Endodermal cell (in vitro differentiated cells): ENCODE measurements at regions not wholly inside any gene's neighbourhood (a gene's known extent, or its start where the extent isn't known, plus 50 kb on each side); places are given as distances from the start of the nearest gene placed in this dataset.

Source experiments
- DNase-seq: peaks from one replicate; pipeline ENCODE4 v3.0.0-alpha.2; 2017
- H3K27ac ChIP-seq: 2 replicates; pipeline ENCODE4 v1.5.1; 2013; ENCODE audit warnings: mild to moderate bottlenecking, low read depth, low read length, moderate library complexity
- H3K27me3 ChIP-seq: 2 replicates; pipeline ENCODE4 v1.6.1; 2013; ENCODE audit warnings: mild to moderate bottlenecking, low read length, moderate library complexity; ENCODE audit not compliant: insufficient read depth, control insufficient read depth, poor library complexity, severe bottlenecking
- H3K36me3 ChIP-seq: 2 replicates; pipeline ENCODE4 v1.7.0; 2013; ENCODE audit warnings: mild to moderate bottlenecking, low read length, moderate library complexity; ENCODE audit not compliant: control insufficient read depth, insufficient read depth
- H3K4me1 ChIP-seq: one replicate; pipeline ENCODE4 v1.7.0; 2013; ENCODE audit warnings: low read length; ENCODE audit not compliant: control insufficient read depth, insufficient read depth
- H3K4me3 ChIP-seq: 2 replicates; pipeline ENCODE4 v1.5.1; 2013; ENCODE audit warnings: mild to moderate bottlenecking, low read length, moderate library complexity
- H3K9ac ChIP-seq: 2 replicates; pipeline ENCODE4 v1.6.1; 2013; ENCODE audit warnings: mild to moderate bottlenecking, low read length, moderate library complexity; ENCODE audit not compliant: poor library complexity, severe bottlenecking; ENCODE audit errors: extremely low read depth
- H3K9me3 ChIP-seq: 2 replicates; pipeline ENCODE4 v1.6.1; 2013; ENCODE audit warnings: mild to moderate bottlenecking, low read length, moderate library complexity; ENCODE audit not compliant: control insufficient read depth
- H3K27ac Mint-ChIP-seq: 2 replicates; pipeline ENCODE4 v1.8.0; 2020; ENCODE audit warnings: mixed read lengths
- H3K27me3 Mint-ChIP-seq: 2 replicates; pipeline ENCODE4 v1.8.0; 2021; ENCODE audit warnings: mild to moderate bottlenecking, mixed read lengths; ENCODE audit not compliant: insufficient read depth
- H3K36me3 Mint-ChIP-seq: 2 replicates; pipeline ENCODE4 v1.8.0; 2020; ENCODE audit warnings: low read depth, mixed read lengths
- H3K4me1 Mint-ChIP-seq: 2 replicates; pipeline ENCODE4 v1.8.0; 2020; ENCODE audit warnings: mixed read lengths
- H3K4me3 Mint-ChIP-seq: 2 replicates; pipeline ENCODE4 v1.8.0; 2020; ENCODE audit warnings: mild to moderate bottlenecking, moderate library complexity, mixed read lengths
- H3K9me3 Mint-ChIP-seq: 2 replicates; pipeline ENCODE4 v1.8.0; 2020; ENCODE audit warnings: mild to moderate bottlenecking, mixed read lengths
- WGBS, 2 experiments: methylation state at CpG; one replicate each; pipeline versions ENCODE4 v1.1.5 to v1.1.7; 2013; ENCODE audit warnings: missing lambda C conversion rate in 2 of 2, mixed read lengths in 1 of 2; ENCODE audit not compliant: insufficient coverage in 1 of 2, insufficient read length in 1 of 2; 5-methylcytosine and 5-hydroxymethylcytosine counted together
- TF ChIP-seq, protein P1 (sequence below): fragments of 200-600 bp; sonication (generic); conservative IDR thresholded peaks from 2 replicates; pipeline ENCODE4 v1.5.0; 2021; ENCODE audit warnings: antibody characterized with exemption, mild to moderate bottlenecking

DNA sequence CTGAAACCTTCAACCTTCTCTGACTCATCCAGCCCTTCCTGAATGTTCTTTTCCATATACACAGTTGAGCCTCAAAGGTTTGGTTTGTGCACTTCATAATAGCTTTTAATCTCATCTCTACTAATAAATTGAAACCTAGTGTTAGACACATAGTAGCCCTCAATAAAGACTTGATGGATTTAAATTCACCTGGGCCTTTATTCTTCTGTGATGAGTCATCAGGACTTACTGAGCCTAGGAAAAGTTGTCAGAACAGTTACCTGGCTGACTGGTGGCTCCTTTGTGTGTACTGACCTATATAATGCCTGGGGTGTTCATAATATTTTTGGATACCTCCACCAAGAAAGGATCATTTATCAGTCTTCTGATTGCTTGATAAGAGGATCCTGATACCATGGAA, 86.4 kb upstream of the NTF3 start:
- Histone ChIP-seq H3K4me3 (no peak overlapping the region), H3K9ac (no peak overlapping the region), H3K27me3 (no peaks in the 10 kb centered on the region), H3K4me1 (peaks cover 13% of the 10 kb centered on the region), H3K9me3 (no peaks in the 10 kb centered on the region), H3K36me3 (no peaks in the 10 kb centered on the region), H3K27ac (no peak overlapping the region)
- DNase-seq = no peak
- no peak overlapping the region for H3K4me3 Mint-ChIP-seq
- H3K27ac Mint-ChIP-seq = no peak overlapping the region
- peaks cover 2% of the 10 kb centered on the region for H3K9me3 Mint-ChIP-seq
- no peaks in the 10 kb centered on the region for H3K27me3 Mint-ChIP-seq
- H3K4me1 Mint-ChIP-seq = peaks cover 22% of the 10 kb centered on the region
- no peaks in the 10 kb centered on the region for H3K36me3 Mint-ChIP-seq
- TF ChIP-seq, protein P1, sequence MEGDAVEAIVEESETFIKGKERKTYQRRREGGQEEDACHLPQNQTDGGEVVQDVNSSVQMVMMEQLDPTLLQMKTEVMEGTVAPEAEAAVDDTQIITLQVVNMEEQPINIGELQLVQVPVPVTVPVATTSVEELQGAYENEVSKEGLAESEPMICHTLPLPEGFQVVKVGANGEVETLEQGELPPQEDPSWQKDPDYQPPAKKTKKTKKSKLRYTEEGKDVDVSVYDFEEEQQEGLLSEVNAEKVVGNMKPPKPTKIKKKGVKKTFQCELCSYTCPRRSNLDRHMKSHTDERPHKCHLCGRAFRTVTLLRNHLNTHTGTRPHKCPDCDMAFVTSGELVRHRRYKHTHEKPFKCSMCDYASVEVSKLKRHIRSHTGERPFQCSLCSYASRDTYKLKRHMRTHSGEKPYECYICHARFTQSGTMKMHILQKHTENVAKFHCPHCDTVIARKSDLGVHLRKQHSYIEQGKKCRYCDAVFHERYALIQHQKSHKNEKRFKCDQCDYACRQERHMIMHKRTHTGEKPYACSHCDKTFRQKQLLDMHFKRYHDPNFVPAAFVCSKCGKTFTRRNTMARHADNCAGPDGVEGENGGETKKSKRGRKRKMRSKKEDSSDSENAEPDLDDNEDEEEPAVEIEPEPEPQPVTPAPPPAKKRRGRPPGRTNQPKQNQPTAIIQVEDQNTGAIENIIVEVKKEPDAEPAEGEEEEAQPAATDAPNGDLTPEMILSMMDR = no peak

DNA sequence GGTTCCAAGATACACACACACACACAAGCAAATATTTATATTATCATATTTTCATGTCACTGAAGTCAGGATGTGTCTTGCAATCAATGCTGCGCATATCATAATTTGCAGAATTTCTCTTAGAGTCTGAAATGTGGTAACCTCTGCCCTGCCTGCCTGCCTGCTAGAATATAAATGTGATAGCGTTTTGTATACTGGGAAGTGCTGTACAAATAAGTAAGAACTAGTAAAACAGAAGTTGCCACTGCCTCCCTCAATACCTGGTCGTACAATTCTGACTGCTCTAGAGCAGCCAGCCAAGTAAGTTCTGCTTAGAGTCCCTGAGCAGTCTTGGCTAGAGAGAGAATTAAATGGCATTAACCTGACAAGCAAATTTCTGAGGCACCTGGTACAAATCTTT, 83.9 kb upstream of the NTF3 start:
- Histone ChIP-seq H3K36me3 (no peaks in the 10 kb centered on the region), H3K4me1 (peaks cover 13% of the 10 kb centered on the region), H3K9ac (no peak overlapping the region), H3K9me3 (peaks cover 10% of the 10 kb centered on the region), H3K27me3 (no peaks in the 10 kb centered on the region), H3K27ac (no peak overlapping the region), H3K4me3 (no peak overlapping the region)
- Mint-ChIP-seq H3K4me1 (peaks cover 22% of the 10 kb centered on the region), H3K4me3 (no peak overlapping the region), H3K36me3 (no peaks in the 10 kb centered on the region), H3K27ac (peak overlapping the region; percentile 36), H3K27me3 (no peaks in the 10 kb centered on the region), H3K9me3 (peaks cover 19% of the 10 kb centered on the region)
- no peak for DNase-seq
- 61 to 78% methylated on average over 1 to 3 of the region's 3 CpGs for WGBS, 2 experiments
- TF ChIP-seq, protein P1 = no peak

- peaks cover 22% of the 10 kb centered on the region for H3K9me3 Mint-ChIP-seq
- no peaks in the 10 kb centered on the region for H3K36me3 ChIP-seq
- TF ChIP-seq, protein P1 = no peak
- H3K27me3 ChIP-seq = no peaks in the 10 kb centered on the region
- WGBS, 2 experiments = 73 to 80% methylated on average over 4 of the region's 4 CpGs
- H3K27ac ChIP-seq = no peak overlapping the region
- no peak for DNase-seq
- peaks cover 13% of the 10 kb centered on the region for H3K9me3 ChIP-seq
- peaks cover 2% of the 10 kb centered on the region for H3K36me3 Mint-ChIP-seq
- peaks cover 22% of the 10 kb centered on the region for H3K4me1 Mint-ChIP-seq
- peak overlapping the region; percentile 36 for H3K27ac Mint-ChIP-seq
- H3K4me3 ChIP-seq = no peak overlapping the region
- H3K27me3 Mint-ChIP-seq = no peaks in the 10 kb centered on the region
- no peak overlapping the region for H3K9ac ChIP-seq
- peaks cover 13% of the 10 kb centered on the region for H3K4me1 ChIP-seq
- no peak overlapping the region for H3K4me3 Mint-ChIP-seq
These were observed 83.4 kb upstream of the NTF3 start for GRCh38 chr12:5348491-5348890.
